ENCODE measurements at regions not wholly inside any gene's neighbourhood (a gene's known extent, or its start where the extent isn't known, plus 50 kb on each side); places are given as distances from the start of the nearest gene placed in this dataset.
A peak's percentile ranks its signal among the peaks of the same experiment; 100 is the strongest.

GRCh38 chr4:27894951-27895350 is 1034.3 kb downstream of the STIM2 start:
- Histone ChIP-seq H3K27me3 (ENCODE audit: control insufficient read depth, insufficient read depth, low read length) (no peaks in the 10 kb centered on the region), H3K4me3 (ENCODE audit: low read depth, low read length) (no peak overlapping the region), H3K4me1 (ENCODE audit: control insufficient read depth, insufficient read depth, low read length) (no peaks in the 10 kb centered on the region), H3K9me3 (ENCODE audit: control insufficient read depth, insufficient read depth, low read length) (no peaks in the 10 kb centered on the region), H3K27ac (ENCODE audit: low read depth, low read length) (no peak overlapping the region), H3K36me3 (ENCODE audit: control insufficient read depth, insufficient read depth, low read length) (no peaks in the 10 kb centered on the region)
- DNase-seq (ENCODE audit: low read depth in 4 of 6, low spot score in 6 of 6): no peak
- no CpG with 5 or more reads among the region's 2 CpGs for WGBS (ENCODE audit: insufficient coverage)

- Histone ChIP-seq H3K36me3 (ENCODE audit: control insufficient read depth, insufficient read depth, low read length) (no peaks in the 10 kb centered on the region), H3K4me1 (ENCODE audit: control insufficient read depth, insufficient read depth, low read length) (no peaks in the 10 kb centered on the region), H3K27ac (ENCODE audit: low read depth, low read length) (no peak overlapping the region), H3K4me3 (ENCODE audit: low read depth, low read length) (no peak overlapping the region), H3K27me3 (ENCODE audit: control insufficient read depth, insufficient read depth, low read length) (no peaks in the 10 kb centered on the region), H3K9me3 (ENCODE audit: control insufficient read depth, insufficient read depth, low read length) (no peaks in the 10 kb centered on the region)
- 55% methylated on average over 1 of the region's 3 CpGs for WGBS (ENCODE audit: insufficient coverage)
- no peak for DNase-seq (ENCODE audit: low read depth in 4 of 6, low spot score in 6 of 6)
Observed at GRCh38 chr4:27908356-27908755, 1047.7 kb downstream of the STIM2 start.

GRCh38 chr4:27910227-27910626 is 1049.6 kb downstream of the STIM2 start:
- WGBS (ENCODE audit: insufficient coverage): 30% methylated on average over 2 of the region's 2 CpGs
- H3K36me3 ChIP-seq (ENCODE audit: control insufficient read depth, insufficient read depth, low read length): no peaks in the 10 kb centered on the region
- DNase-seq (ENCODE audit: low read depth in 4 of 6, low spot score in 6 of 6): no peak
- H3K27me3 ChIP-seq (ENCODE audit: control insufficient read depth, insufficient read depth, low read length): no peaks in the 10 kb centered on the region
- no peaks in the 10 kb centered on the region for H3K4me1 ChIP-seq (ENCODE audit: control insufficient read depth, insufficient read depth, low read length)
- H3K9me3 ChIP-seq (ENCODE audit: control insufficient read depth, insufficient read depth, low read length): no peaks in the 10 kb centered on the region
- no peak overlapping the region for H3K27ac ChIP-seq (ENCODE audit: low read depth, low read length)
- H3K4me3 ChIP-seq (ENCODE audit: low read depth, low read length): no peak overlapping the region

- no peak overlapping the region for H3K4me3 ChIP-seq (ENCODE audit: low read depth, low read length)
- H3K36me3 ChIP-seq (ENCODE audit: control insufficient read depth, insufficient read depth, low read length): no peaks in the 10 kb centered on the region
- no peak for DNase-seq (ENCODE audit: low read depth in 4 of 6, low spot score in 6 of 6)
- H3K27me3 ChIP-seq (ENCODE audit: control insufficient read depth, insufficient read depth, low read length): no peaks in the 10 kb centered on the region
- no peaks in the 10 kb centered on the region for H3K4me1 ChIP-seq (ENCODE audit: control insufficient read depth, insufficient read depth, low read length)
- no CpG with 5 or more reads among the region's 2 CpGs for WGBS (ENCODE audit: insufficient coverage)
- no peaks in the 10 kb centered on the region for H3K9me3 ChIP-seq (ENCODE audit: control insufficient read depth, insufficient read depth, low read length)
- no peak overlapping the region for H3K27ac ChIP-seq (ENCODE audit: low read depth, low read length)
Observed at GRCh38 chr4:27911047-27911446, 1050.4 kb downstream of the STIM2 start.

- no peaks in the 10 kb centered on the region for H3K27me3 ChIP-seq (ENCODE audit: control insufficient read depth, insufficient read depth, low read length)
- no peaks in the 10 kb centered on the region for H3K36me3 ChIP-seq (ENCODE audit: control insufficient read depth, insufficient read depth, low read length)
- WGBS (ENCODE audit: insufficient coverage): no CpG with 5 or more reads among the region's 1 CpG
Observed at GRCh38 chr4:27913738-27914137, 1053.1 kb downstream of the STIM2 start.

GRCh38 chr4:27915822-27916221 is 1055.2 kb downstream of the STIM2 start:
- Histone ChIP-seq H3K27me3 (ENCODE audit: control insufficient read depth, insufficient read depth, low read length) (no peaks in the 10 kb centered on the region), H3K27ac (ENCODE audit: low read depth, low read length) (no peak overlapping the region), H3K4me1 (ENCODE audit: control insufficient read depth, insufficient read depth, low read length) (peaks cover 3% of the 10 kb centered on the region), H3K4me3 (ENCODE audit: low read depth, low read length) (no peak overlapping the region), H3K36me3 (ENCODE audit: control insufficient read depth, insufficient read depth, low read length) (no peaks in the 10 kb centered on the region), H3K9me3 (ENCODE audit: control insufficient read depth, insufficient read depth, low read length) (no peaks in the 10 kb centered on the region)
- no peak for DNase-seq (ENCODE audit: low read depth in 4 of 6, low spot score in 6 of 6)
- no CpG with 5 or more reads among the region's 2 CpGs for WGBS (ENCODE audit: insufficient coverage)

More at GRCh38 chr4:27913738-27914137, 1053.1 kb downstream of the STIM2 start:
- DNase-seq (ENCODE audit: low read depth in 4 of 6, low spot score in 6 of 6): no peak
- Histone ChIP-seq H3K9me3 (ENCODE audit: control insufficient read depth, insufficient read depth, low read length) (no peaks in the 10 kb centered on the region), H3K4me3 (ENCODE audit: low read depth, low read length) (no peak overlapping the region), H3K4me1 (ENCODE audit: control insufficient read depth, insufficient read depth, low read length) (peaks cover 3% of the 10 kb centered on the region), H3K27ac (ENCODE audit: low read depth, low read length) (no peak overlapping the region)

- peaks cover 3% of the 10 kb centered on the region for H3K4me1 ChIP-seq (ENCODE audit: control insufficient read depth, insufficient read depth, low read length)
- peak in 1 of 6 donors; percentile 14 for DNase-seq (ENCODE audit: low read depth in 4 of 6, low spot score in 6 of 6)
- no peaks in the 10 kb centered on the region for H3K36me3 ChIP-seq (ENCODE audit: control insufficient read depth, insufficient read depth, low read length)
- no peaks in the 10 kb centered on the region for H3K9me3 ChIP-seq (ENCODE audit: control insufficient read depth, insufficient read depth, low read length)
- H3K27ac ChIP-seq (ENCODE audit: low read depth, low read length): peak overlapping the region; percentile 29
- no peak overlapping the region for H3K4me3 ChIP-seq (ENCODE audit: low read depth, low read length)
- 64% methylated on average over 2 of the region's 2 CpGs for WGBS (ENCODE audit: insufficient coverage)
- no peaks in the 10 kb centered on the region for H3K27me3 ChIP-seq (ENCODE audit: control insufficient read depth, insufficient read depth, low read length)
Observed at GRCh38 chr4:27916452-27917184, 1056.0 kb downstream of the STIM2 start.

- no peak overlapping the region for H3K4me3 ChIP-seq (ENCODE audit: low read depth, low read length)
- peak in 3 of 6 donors; percentile 6 to 46 (median 35) for DNase-seq (ENCODE audit: low read depth in 4 of 6, low spot score in 6 of 6)
- H3K27ac ChIP-seq (ENCODE audit: low read depth, low read length): peak overlapping the region; percentile 44
- no peaks in the 10 kb centered on the region for H3K9me3 ChIP-seq (ENCODE audit: control insufficient read depth, insufficient read depth, low read length)
- H3K4me1 ChIP-seq (ENCODE audit: control insufficient read depth, insufficient read depth, low read length): peaks cover 3% of the 10 kb centered on the region
- no peaks in the 10 kb centered on the region for H3K27me3 ChIP-seq (ENCODE audit: control insufficient read depth, insufficient read depth, low read length)
- 17% methylated on average over 1 of the region's 2 CpGs for WGBS (ENCODE audit: insufficient coverage)
- no peaks in the 10 kb centered on the region for H3K36me3 ChIP-seq (ENCODE audit: control insufficient read depth, insufficient read depth, low read length)
Observed at GRCh38 chr4:27917381-27917780, 1056.7 kb downstream of the STIM2 start.

GRCh38 chr4:27921231-27921630 is 1060.6 kb downstream of the STIM2 start:
- no peaks in the 10 kb centered on the region for H3K27me3 ChIP-seq (ENCODE audit: control insufficient read depth, insufficient read depth, low read length)
- H3K4me3 ChIP-seq (ENCODE audit: low read depth, low read length): no peak overlapping the region
- DNase-seq (ENCODE audit: low read depth in 4 of 6, low spot score in 6 of 6): no peak
- no peaks in the 10 kb centered on the region for H3K9me3 ChIP-seq (ENCODE audit: control insufficient read depth, insufficient read depth, low read length)
- H3K4me1 ChIP-seq (ENCODE audit: control insufficient read depth, insufficient read depth, low read length): peaks cover 3% of the 10 kb centered on the region
- 100% methylated on average over 2 of the region's 4 CpGs for WGBS (ENCODE audit: insufficient coverage)
- H3K36me3 ChIP-seq (ENCODE audit: control insufficient read depth, insufficient read depth, low read length): no peaks in the 10 kb centered on the region
- no peak overlapping the region for H3K27ac ChIP-seq (ENCODE audit: low read depth, low read length)

- Histone ChIP-seq H3K27me3 (ENCODE audit: control insufficient read depth, insufficient read depth, low read length) (no peaks in the 10 kb centered on the region), H3K9me3 (ENCODE audit: control insufficient read depth, insufficient read depth, low read length) (no peaks in the 10 kb centered on the region), H3K4me1 (ENCODE audit: control insufficient read depth, insufficient read depth, low read length) (no peaks in the 10 kb centered on the region), H3K27ac (ENCODE audit: low read depth, low read length) (no peak overlapping the region), H3K36me3 (ENCODE audit: control insufficient read depth, insufficient read depth, low read length) (no peaks in the 10 kb centered on the region), H3K4me3 (ENCODE audit: low read depth, low read length) (no peak overlapping the region)
- 80% methylated on average over 1 of the region's 4 CpGs for WGBS (ENCODE audit: insufficient coverage)
- peak in 1 of 6 donors; percentile 12 for DNase-seq (ENCODE audit: low read depth in 4 of 6, low spot score in 6 of 6)
Observed at GRCh38 chr4:27928761-27929540, 1068.3 kb downstream of the STIM2 start.

All from spinal cord (tissue), 9 donors.